Kidney (tissue), 13 donors: ENCODE measurements at regions not wholly inside any gene's neighbourhood (a gene's known extent, or its start where the extent isn't known, plus 50 kb on each side); places are given as distances from the start of the nearest gene placed in this dataset.
A peak's percentile ranks its signal among the peaks of the same experiment; 100 is the strongest.

Experiments
- DNase-seq, 5 donors: peaks; one replicate each; pipeline ENCODE4 v3.0.0-alpha.2; 2013 to 2020
- FAIRE-seq: peaks from 2 replicates; lab custom pipeline; 2012; peaks lifted over from hg19 to GRCh38; lab: Jason Lieb, UNC
- H3K27ac ChIP-seq, 2 donors: one replicate each; pipeline ENCODE4 v1.7.0; 2013; ENCODE audit warnings: low read depth in 2 of 2, low read length in 2 of 2, inconsistent platforms in 1 of 2
- H3K27me3 ChIP-seq: one replicate; pipeline ENCODE4 v1.7.1; 2013; ENCODE audit warnings: low read length, inconsistent platforms; ENCODE audit not compliant: control insufficient read depth, insufficient read depth
- H3K36me3 ChIP-seq, 3 donors: one replicate each; pipeline versions ENCODE4 v1.7.0 to v1.7.1; 2013; ENCODE audit warnings: low read length in 3 of 3, control low read depth in 1 of 3, inconsistent platforms in 1 of 3; ENCODE audit not compliant: insufficient read depth in 3 of 3, control insufficient read depth in 2 of 3
- H3K4me1 ChIP-seq, 3 donors: one replicate each; pipeline versions ENCODE4 v1.7.0 to v1.7.1; 2013; ENCODE audit warnings: low read length in 3 of 3, inconsistent platforms in 1 of 3, low read depth in 1 of 3; ENCODE audit not compliant: control insufficient read depth in 2 of 3, insufficient read depth in 2 of 3
- H3K4me3 ChIP-seq, 3 donors: one replicate each; pipeline versions ENCODE4 v1.7.0 to v1.8.1; 2013; ENCODE audit warnings: low read length in 3 of 3, control low read depth in 1 of 3, inconsistent platforms in 1 of 3
- H3K9ac ChIP-seq, 3 donors: one replicate each; pipeline versions ENCODE4 v1.7.0 to v1.7.1; 2013; ENCODE audit warnings: low read length in 3 of 3, control low read depth in 1 of 3, inconsistent platforms in 1 of 3
- H3K9me3 ChIP-seq, 3 donors: one replicate each; pipeline versions ENCODE4 v1.7.0 to v1.7.1; 2013; ENCODE audit warnings: low read length in 3 of 3, control low read depth in 1 of 3, inconsistent platforms in 1 of 3; ENCODE audit not compliant: control insufficient read depth in 2 of 3, insufficient read depth in 1 of 3
- CTCF ChIP-seq: IDR thresholded peaks from 3 replicates; pipeline ENCODE4 v1.5.1; 2012; ENCODE audit warnings: mild to moderate bottlenecking, moderate library complexity, borderline replicate concordance; ENCODE audit not compliant: insufficient read depth; ENCODE audit errors: extremely low read depth
- intact Hi-C: fragments of 100-400 bp; cut with DNase I; formaldehyde crosslinking; loops from one replicate; pipeline ENCODE4 v1.11.1; 2022
- donor health status: control.
- donor health status: control.
- donor health status: control.
- donor health status: control.
- donor health status: control.
- donor health status: DM: yes; HTN: yes; CAD: no.
- donor health status: Normal renal cell carcinoma (clear cell type).

DNA sequence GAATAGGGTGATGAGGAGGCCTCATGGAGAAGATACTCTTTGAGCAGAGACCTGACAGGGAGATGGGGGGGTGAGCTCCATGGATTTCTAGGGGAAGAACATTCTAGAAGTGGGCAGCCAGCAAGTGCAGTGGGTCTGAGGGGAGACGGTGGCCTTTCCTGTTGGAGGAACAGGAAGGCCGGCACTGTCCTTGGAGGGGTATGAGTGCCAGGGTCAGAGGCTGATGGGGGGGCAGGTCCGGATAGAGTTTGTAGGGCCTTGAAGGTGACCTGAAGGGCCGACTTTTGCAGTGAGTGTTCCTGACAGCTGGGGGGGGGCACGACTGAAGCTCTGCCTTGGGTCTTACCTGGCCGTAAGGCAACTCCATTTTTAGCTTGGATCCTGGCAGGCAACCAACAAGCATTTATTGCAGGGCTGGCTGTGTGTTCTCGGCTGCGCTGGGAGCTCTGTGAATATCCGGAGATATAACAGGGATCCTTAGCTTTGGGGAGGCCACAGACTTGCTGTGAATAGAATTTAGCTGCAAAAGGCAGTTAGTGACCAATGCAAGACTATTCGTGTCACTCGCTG lies 130.6 kb downstream of the MRPS6 start:
- peak overlapping the region; percentile 56 to 69 for H3K27ac ChIP-seq
- H3K9me3 ChIP-seq = no peaks in the 10 kb centered on the region
- no peak overlapping the region for H3K4me3 ChIP-seq
- DNase-seq = peak in 1 of 5 donors; percentile 53
- no peak for TF ChIP-seq CTCF
- H3K9ac ChIP-seq = peak overlapping the region in 1 of 3 donors; percentile 29
- H3K27me3 ChIP-seq = no peaks in the 10 kb centered on the region
- intact Hi-C loops = no loop called here
- no peaks in the 10 kb centered on the region for H3K36me3 ChIP-seq
- H3K4me1 ChIP-seq = peaks cover 4 to 18% (median 15%) of the 10 kb centered on the region in 3 donors
- no peak for FAIRE-seq

- H3K36me3 ChIP-seq = no peaks in the 10 kb centered on the region
- FAIRE-seq (no peak), DNase-seq (peak in 1 of 5 donors; percentile 7)
- H3K27me3 ChIP-seq = no peaks in the 10 kb centered on the region
- TF ChIP-seq CTCF = no peak
- no peaks in the 10 kb centered on the region for H3K9me3 ChIP-seq
- H3K27ac ChIP-seq = peak overlapping the region; percentile 56 to 69
- H3K4me1 ChIP-seq = peaks cover 4 to 18% (median 15%) of the 10 kb centered on the region in 3 donors
- intact Hi-C loops = no loop called here
- H3K4me3 ChIP-seq = no peak overlapping the region
- H3K9ac ChIP-seq = peak overlapping the region in 1 of 3 donors; percentile 35
Measured at GRCh38 chr21:34204481-34205439, 131.4 kb downstream of the MRPS6 start.

DNA sequence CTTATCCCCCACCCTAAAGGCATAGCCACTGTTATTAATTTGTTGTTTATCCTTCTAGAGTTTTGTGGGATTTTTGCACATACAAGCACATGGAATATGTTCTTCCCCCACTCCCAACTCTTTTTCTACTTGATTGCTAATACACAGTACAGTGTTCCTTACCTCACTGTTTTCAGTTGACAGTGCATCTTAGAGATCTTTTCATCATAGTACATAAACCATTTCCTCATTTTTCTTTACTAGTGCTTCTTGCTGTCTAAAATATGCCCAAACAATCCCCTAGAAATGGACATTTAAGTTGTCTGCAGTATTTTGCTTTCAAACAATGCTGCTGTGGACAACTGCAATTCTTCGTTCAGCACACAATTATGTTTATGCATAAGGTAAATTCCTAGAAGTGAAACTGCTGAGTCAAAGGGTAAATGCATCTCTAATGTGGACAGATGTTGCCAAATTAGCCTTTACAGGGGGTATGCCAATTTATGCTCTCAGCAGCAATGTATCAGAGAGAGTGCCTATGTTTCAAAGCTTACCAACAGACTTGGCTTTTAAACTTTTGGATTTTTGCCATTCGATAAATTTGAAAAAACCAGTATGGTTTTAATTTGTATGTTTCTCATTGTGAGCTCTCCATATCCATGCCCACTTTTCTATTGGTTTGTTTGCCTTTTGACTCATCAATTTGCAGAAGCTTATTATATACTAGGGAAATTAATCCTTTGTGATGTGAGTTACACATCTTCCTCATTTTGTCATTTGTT lies 132.6 kb downstream of the MRPS6 start:
- DNase-seq (no peak), FAIRE-seq (no peak)
- Histone ChIP-seq H3K36me3 (no peaks in the 10 kb centered on the region), H3K9ac (no peak overlapping the region), H3K27ac (peak overlapping the region in 1 of 2 donors; percentile 2), H3K27me3 (no peaks in the 10 kb centered on the region), H3K4me1 (peaks cover 4 to 18% (median 15%) of the 10 kb centered on the region in 3 donors), H3K9me3 (no peaks in the 10 kb centered on the region), H3K4me3 (no peak overlapping the region)
- no peak for TF ChIP-seq CTCF
- intact Hi-C loops = no loop called here
